HG03432 (cell line): ENCODE measurements at regions not wholly inside any gene's neighbourhood (a gene's known extent, or its start where the extent isn't known, plus 50 kb on each side); places are given as distances from the start of the nearest gene placed in this dataset.

Experiments
- ATAC-seq: cut with Tn5 transposase; IDR thresholded peaks from one replicate; pipeline ENCODE4 v1.9.1; 2021; ENCODE audit warnings: mild to moderate bottlenecking, moderate library complexity; ENCODE audit not compliant: unreplicated experiment

GRCh38 chr7:45987521-45988290 is 66.6 kb upstream of the IGFBP3 start:
- no peak for ATAC-seq

- ATAC-seq = no peak
These were observed 65.6 kb upstream of the IGFBP3 start for GRCh38 chr7:45986355-45987298.

GRCh38 chr7:45985902-45986301 is 64.8 kb upstream of the IGFBP3 start:
- ATAC-seq = no peak

- no peak for ATAC-seq
These were observed 63.6 kb upstream of the IGFBP3 start for GRCh38 chr7:45984386-45985295.

GRCh38 chr7:45983720-45984255 is 62.7 kb upstream of the IGFBP3 start:
- ATAC-seq = no peak

GRCh38 chr7:45982907-45983719 is 62.0 kb upstream of the IGFBP3 start:
- no peak for ATAC-seq

GRCh38 chr7:45982132-45982531 is 61.1 kb upstream of the IGFBP3 start:
- no peak for ATAC-seq

- no peak for ATAC-seq
These were observed 59.9 kb upstream of the IGFBP3 start for GRCh38 chr7:45980973-45981372.

- no peak for ATAC-seq
These were observed 59.3 kb upstream of the IGFBP3 start for GRCh38 chr7:45980181-45980905.

- ATAC-seq = no peak
These were observed 58.5 kb upstream of the IGFBP3 start for GRCh38 chr7:45979275-45980180.

GRCh38 chr7:45978731-45979211 is 57.7 kb upstream of the IGFBP3 start:
- no peak for ATAC-seq

- ATAC-seq = peak; percentile 82
These were observed 57.1 kb upstream of the IGFBP3 start for GRCh38 chr7:45978010-45978681.

GRCh38 chr7:45977256-45977780 is 56.2 kb upstream of the IGFBP3 start:
- no peak for ATAC-seq

GRCh38 chr7:45976485-45976856 is 55.4 kb upstream of the IGFBP3 start:
- ATAC-seq = no peak

GRCh38 chr7:45975847-45976484 is 54.9 kb upstream of the IGFBP3 start:
- no peak for ATAC-seq

- ATAC-seq = no peak
These were observed 54.3 kb upstream of the IGFBP3 start for GRCh38 chr7:45975367-45975766.
